ENCODE measurements at regions not wholly inside any gene's neighbourhood (a gene's known extent, or its start where the extent isn't known, plus 50 kb on each side); places are given as distances from the start of the nearest gene placed in this dataset.

- ChIA-PET CTCF (no interaction called here), POLR2A (no interaction called here)
- DNase-seq (ENCODE audit: extremely low spot score), result no peak
- TF ChIP-seq CTCF (IDR thresholded peaks at IDR 0.05; ENCODE audit: control extremely low read depth, extremely low read depth, low read depth, missing control alignments), result no peak
Measured at GRCh38 chr7:85773116-85773728, 586.4 kb upstream of the SEMA3D start.

GRCh38 chr7:85771516-85771915 lies 584.7 kb upstream of the SEMA3D start:
- no peak for DNase-seq (ENCODE audit: extremely low spot score)
- CTCF ChIA-PET, result interaction anchor here (1.0 kb wide), 1 partner anchor 15 kb away, joined by 3 read pairs; no protein-coding TSS in a partner anchor
- TF ChIP-seq CTCF (IDR thresholded peaks at IDR 0.05; ENCODE audit: control extremely low read depth, extremely low read depth, low read depth, missing control alignments), result no peak
- POLR2A ChIA-PET, result no interaction called here

- POLR2A ChIA-PET, result no interaction called here
- TF ChIP-seq CTCF (IDR thresholded peaks at IDR 0.05; ENCODE audit: control extremely low read depth, extremely low read depth, low read depth, missing control alignments), result no peak
- DNase-seq (ENCODE audit: extremely low spot score), result no peak
- CTCF ChIA-PET, result no interaction called here
Measured at GRCh38 chr7:85770332-85770731, 583.5 kb upstream of the SEMA3D start.

GRCh38 chr7:85765698-85766298 lies 578.9 kb upstream of the SEMA3D start:
- no peak for TF ChIP-seq CTCF (IDR thresholded peaks at IDR 0.05; ENCODE audit: control extremely low read depth, extremely low read depth, low read depth, missing control alignments)
- no peak for DNase-seq (ENCODE audit: extremely low spot score)
- POLR2A ChIA-PET, result no interaction called here
- CTCF ChIA-PET, result interaction anchor here (1.1 to 1.8 kb wide), 2 partner anchors 15 to 17 kb away, joined by 3 read pairs; no protein-coding TSS in a partner anchor

- no peak for DNase-seq (ENCODE audit: extremely low spot score)
- TF ChIP-seq CTCF (IDR thresholded peaks at IDR 0.05; ENCODE audit: control extremely low read depth, extremely low read depth, low read depth, missing control alignments), result no peak
- POLR2A ChIA-PET, result no interaction called here
- CTCF ChIA-PET, result no interaction called here
Measured at GRCh38 chr7:85764034-85764433, 577.2 kb upstream of the SEMA3D start.

GRCh38 chr7:85757348-85757747 lies 570.5 kb upstream of the SEMA3D start:
- TF ChIP-seq CTCF (IDR thresholded peaks at IDR 0.05; ENCODE audit: control extremely low read depth, extremely low read depth, low read depth, missing control alignments), result no peak
- DNase-seq (ENCODE audit: extremely low spot score), result no peak
- ChIA-PET POLR2A (no interaction called here), CTCF (no interaction called here)

Data from GM10248 (cell line).